ENCODE measurements at regions not wholly inside any gene's neighbourhood (a gene's known extent, or its start where the extent isn't known, plus 50 kb on each side); places are given as distances from the start of the nearest gene placed in this dataset.

DNA sequence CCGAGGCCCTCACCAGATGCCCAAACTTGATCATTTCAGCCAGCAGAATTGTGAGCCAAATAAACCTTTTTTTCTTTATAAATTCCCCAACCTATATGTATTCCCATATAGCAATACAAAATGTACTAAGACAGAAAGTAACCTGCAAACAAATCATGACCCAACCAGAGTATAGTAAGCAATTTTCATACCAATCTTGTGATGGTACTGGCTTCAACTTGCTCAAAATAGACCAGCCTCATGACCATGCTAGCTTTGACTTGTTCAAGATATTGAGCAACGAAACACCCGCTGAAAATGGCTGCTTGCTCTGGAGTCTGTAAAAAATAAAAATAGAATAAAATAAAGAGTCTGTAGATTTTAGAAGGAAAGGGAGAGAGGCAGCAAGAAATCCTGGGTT is 97.6 kb downstream of the C1D start:
- TF ChIP-seq TCF4 (CRISPR knock-in tag; IDR thresholded peaks at IDR 0.05; ENCODE audit: borderline replicate concordance), result no peak
- no peak for TF ChIP-seq CSDC2 (CRISPR knock-in tag; IDR thresholded peaks at IDR 0.05)
- TF ChIP-seq, protein P1, sequence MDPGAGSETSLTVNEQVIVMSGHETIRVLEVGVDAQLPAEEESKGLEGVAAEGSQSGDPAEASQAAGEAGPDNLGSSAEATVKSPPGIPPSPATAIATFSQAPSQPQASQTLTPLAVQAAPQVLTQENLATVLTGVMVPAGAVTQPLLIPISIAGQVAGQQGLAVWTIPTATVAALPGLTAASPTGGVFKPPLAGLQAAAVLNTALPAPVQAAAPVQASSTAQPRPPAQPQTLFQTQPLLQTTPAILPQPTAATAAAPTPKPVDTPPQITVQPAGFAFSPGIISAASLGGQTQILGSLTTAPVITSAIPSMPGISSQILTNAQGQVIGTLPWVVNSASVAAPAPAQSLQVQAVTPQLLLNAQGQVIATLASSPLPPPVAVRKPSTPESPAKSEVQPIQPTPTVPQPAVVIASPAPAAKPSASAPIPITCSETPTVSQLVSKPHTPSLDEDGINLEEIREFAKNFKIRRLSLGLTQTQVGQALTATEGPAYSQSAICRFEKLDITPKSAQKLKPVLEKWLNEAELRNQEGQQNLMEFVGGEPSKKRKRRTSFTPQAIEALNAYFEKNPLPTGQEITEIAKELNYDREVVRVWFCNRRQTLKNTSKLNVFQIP (CRISPR knock-in tag; IDR thresholded peaks at IDR 0.05; ENCODE audit: borderline replicate concordance, low read depth), result no peak
